H9 (cell line): ENCODE measurements at regions not wholly inside any gene's neighbourhood (a gene's known extent, or its start where the extent isn't known, plus 50 kb on each side); places are given as distances from the start of the nearest gene placed in this dataset.

Source experiments
- DNase-seq: peaks from one replicate; pipeline ENCODE4 v3.0.0-alpha.2; 2017
- H2AFZ ChIP-seq: one replicate; pipeline ENCODE4 v1.6.1; 2013; ENCODE audit warnings: mild to moderate bottlenecking, low read length, control low read depth, moderate library complexity
- H2AK5ac ChIP-seq: 2 replicates; pipeline ENCODE4 v1.6.1; 2013; ENCODE audit warnings: low read length, control low read depth, mixed read lengths; ENCODE audit not compliant: insufficient read length
- H2BK120ac ChIP-seq: one replicate; pipeline ENCODE4 v1.6.1; 2013; ENCODE audit warnings: low read depth, mild to moderate bottlenecking, low read length, control low read depth, inconsistent platforms; ENCODE audit not compliant: poor library complexity, severe bottlenecking
- H2BK12ac ChIP-seq: 2 replicates; pipeline ENCODE4 v1.6.1; 2013; ENCODE audit warnings: low read length, control low read depth, mixed read lengths, low read depth; ENCODE audit not compliant: insufficient read length
- H2BK15ac ChIP-seq: 2 replicates; pipeline ENCODE4 v1.6.1; 2013; ENCODE audit warnings: low read depth, low read length, control low read depth
- H2BK20ac ChIP-seq: one replicate; pipeline ENCODE4 v1.6.1; 2013; ENCODE audit warnings: low read depth, mild to moderate bottlenecking, low read length, control low read depth, inconsistent platforms; ENCODE audit not compliant: poor library complexity, severe bottlenecking
- H2BK5ac ChIP-seq: 2 replicates; pipeline ENCODE4 v1.6.1; 2013; ENCODE audit warnings: low read length, control low read depth, mixed read lengths; ENCODE audit not compliant: insufficient read length
- H3K14ac ChIP-seq: 2 replicates; pipeline ENCODE4 v1.6.1; 2013; ENCODE audit warnings: low read length, control low read depth; ENCODE audit not compliant: insufficient read depth
- H3K18ac ChIP-seq: 2 replicates; pipeline ENCODE4 v1.6.1; 2013; ENCODE audit warnings: low read depth, mild to moderate bottlenecking, mixed read lengths, low read length, control low read depth; ENCODE audit not compliant: insufficient read length
- H3K23ac ChIP-seq: 2 replicates; pipeline ENCODE4 v1.6.1; 2013; ENCODE audit warnings: low read length, control low read depth, mixed read lengths, low read depth; ENCODE audit not compliant: insufficient read length
- H3K23me2 ChIP-seq: 2 replicates; pipeline ENCODE4 v1.6.1; 2013; ENCODE audit warnings: low read depth, mild to moderate bottlenecking, mixed read lengths, low read length, control low read depth; ENCODE audit not compliant: insufficient read length, poor library complexity, severe bottlenecking
- H3K27ac ChIP-seq: 2 replicates; pipeline ENCODE4 v1.5.1; 2013; ENCODE audit warnings: low read length, control low read depth, mixed read lengths, low read depth; ENCODE audit not compliant: insufficient read length
- H3K27me3 ChIP-seq: 2 replicates; pipeline ENCODE4 v1.6.1; 2013; ENCODE audit warnings: low read length, control low read depth, inconsistent platforms; ENCODE audit not compliant: insufficient read depth
- H3K4ac ChIP-seq: 2 replicates; pipeline ENCODE4 v1.6.1; 2013; ENCODE audit warnings: low read depth, mild to moderate bottlenecking, control low read depth, inconsistent platforms, low read length, moderate library complexity
- H3K4me1 ChIP-seq: 2 replicates; pipeline ENCODE4 v1.6.1; 2013; ENCODE audit warnings: low read length, control low read depth, inconsistent platforms; ENCODE audit not compliant: insufficient read depth
- H3K4me2 ChIP-seq: 2 replicates; pipeline ENCODE4 v1.6.1; 2013; ENCODE audit warnings: low read length, control low read depth, mixed read lengths; ENCODE audit not compliant: insufficient read length, insufficient read depth
- H3K56ac ChIP-seq: 2 replicates; pipeline ENCODE4 v1.6.1; 2013; ENCODE audit warnings: low read depth, mild to moderate bottlenecking, mixed read lengths, low read length, control low read depth; ENCODE audit not compliant: insufficient read length
- H3K79me1 ChIP-seq: 2 replicates; pipeline ENCODE4 v1.6.1; 2013; ENCODE audit warnings: low read depth, mild to moderate bottlenecking, moderate library complexity, low read length, control low read depth, inconsistent platforms; ENCODE audit not compliant: insufficient read depth, poor library complexity, severe bottlenecking
- H3K79me2 ChIP-seq: 2 replicates; pipeline ENCODE4 v1.6.1; 2013; ENCODE audit warnings: low read length, control low read depth, inconsistent platforms; ENCODE audit not compliant: insufficient read depth
- H3K9ac ChIP-seq: 2 replicates; pipeline ENCODE4 v1.6.1; 2013; ENCODE audit warnings: low read length, control low read depth, mixed read lengths; ENCODE audit not compliant: insufficient read length; ENCODE audit errors: extremely low read depth
- H3K9me3 ChIP-seq: one replicate; pipeline ENCODE4 v1.6.1; 2013; ENCODE audit warnings: low read depth, low read length, inconsistent platforms; ENCODE audit not compliant: control insufficient read depth
- H3T11ph ChIP-seq: one replicate; pipeline ENCODE4 v1.6.1; 2013; ENCODE audit warnings: mild to moderate bottlenecking, low read length, control low read depth, inconsistent platforms
- H4K20me1 ChIP-seq: one replicate; pipeline ENCODE4 v1.6.1; 2013; ENCODE audit not compliant: control insufficient read depth, insufficient read length, insufficient read depth
- H4K5ac ChIP-seq: 2 replicates; pipeline ENCODE4 v1.6.1; 2013; ENCODE audit warnings: low read depth, mild to moderate bottlenecking, mixed read lengths, low read length, control low read depth; ENCODE audit not compliant: insufficient read length
- H4K8ac ChIP-seq: replicated peaks from 2 replicates; pipeline ENCODE4 v1.6.1; 2013; ENCODE audit warnings: low read length, control low read depth, mixed read lengths, low read depth; ENCODE audit not compliant: insufficient read length
- H4K91ac ChIP-seq: 2 replicates; pipeline ENCODE4 v1.6.1; 2013; ENCODE audit warnings: low read depth, mild to moderate bottlenecking, moderate library complexity, mixed read lengths, low read length, control low read depth; ENCODE audit not compliant: insufficient read length
- H3K27ac Mint-ChIP-seq, 3 experiments: 2 replicates in 2 of 3; 3 replicates in 1 of 3; pipeline ENCODE4 v1.8.0; 2020 to 2021; ENCODE audit warnings: mixed read lengths in 3 of 3, mild to moderate bottlenecking in 1 of 3, moderate library complexity in 1 of 3
- H3K27me3 Mint-ChIP-seq: 2 replicates; pipeline ENCODE4 v1.8.0; 2021; ENCODE audit warnings: low read depth, mild to moderate bottlenecking, moderate library complexity, mixed read lengths
- H3K36me3 Mint-ChIP-seq, 3 experiments: 2 replicates in 2 of 3; 3 replicates in 1 of 3; pipeline ENCODE4 v1.8.0; 2020 to 2021; ENCODE audit warnings: low read depth in 3 of 3, mixed read lengths in 3 of 3; ENCODE audit not compliant: insufficient read depth in 1 of 3
- H3K4me1 Mint-ChIP-seq, 2 experiments: 2 replicates each; pipeline ENCODE4 v1.8.0; 2020; ENCODE audit warnings: mixed read lengths in 2 of 2
- H3K4me3 Mint-ChIP-seq, 2 experiments: 2 replicates in 1 of 2; 3 replicates in 1 of 2; pipeline ENCODE4 v1.8.0; 2020 to 2021; ENCODE audit warnings: mild to moderate bottlenecking in 2 of 2, mixed read lengths in 2 of 2, moderate library complexity in 1 of 2
- H3K9me3 Mint-ChIP-seq, 2 experiments: 2 replicates in 1 of 2; 3 replicates in 1 of 2; pipeline ENCODE4 v1.8.0; 2020; ENCODE audit warnings: mild to moderate bottlenecking in 2 of 2, mixed read lengths in 2 of 2, moderate library complexity in 1 of 2
- TF ChIP-seq, protein P1 (sequence below): fragments of 200-600 bp; sonication (generic); conservative IDR thresholded peaks from 3 replicates; pipeline ENCODE4 v1.8.0; 2021; ENCODE audit warnings: antibody characterized with exemption, mild to moderate bottlenecking

- H3K9me3 ChIP-seq, result no peaks in the 10 kb centered on the region
- no peaks in the 10 kb centered on the region for H3K23me2 ChIP-seq
- H3K79me1 ChIP-seq, result no peaks in the 10 kb centered on the region
- no peak overlapping the region for H3T11ph ChIP-seq
- H4K5ac ChIP-seq, result no peak overlapping the region
- no peak for DNase-seq
- H3K4me2 ChIP-seq, result no peak overlapping the region
- H3K36me3 Mint-ChIP-seq, result no peaks in the 10 kb centered on the region
- no peaks in the 10 kb centered on the region for H3K4me1 ChIP-seq
- no peaks in the 10 kb centered on the region for H3K27me3 ChIP-seq
- H3K23ac ChIP-seq, result no peak overlapping the region
- H2BK5ac ChIP-seq, result no peak overlapping the region
- H2BK15ac ChIP-seq, result no peak overlapping the region
- no peak overlapping the region for H3K18ac ChIP-seq
- H3K27me3 Mint-ChIP-seq, result 0 out of 2 replicates have a peak, but pooled peaks cover 1% of the 10 kb centered on the region
- no peaks in the 10 kb centered on the region for H3K9me3 Mint-ChIP-seq
- H4K91ac ChIP-seq, result no peak overlapping the region
- no peaks in the 10 kb centered on the region for H4K20me1 ChIP-seq
- H2AFZ ChIP-seq, result no peak overlapping the region
- H3K27ac Mint-ChIP-seq, result no peak overlapping the region
- H3K4me1 Mint-ChIP-seq, result no peaks in the 10 kb centered on the region
- H2BK20ac ChIP-seq, result no peak overlapping the region
- no peak overlapping the region for H2BK12ac ChIP-seq
- no peak overlapping the region for H3K4ac ChIP-seq
- no peak overlapping the region for H3K9ac ChIP-seq
- TF ChIP-seq, protein P1, sequence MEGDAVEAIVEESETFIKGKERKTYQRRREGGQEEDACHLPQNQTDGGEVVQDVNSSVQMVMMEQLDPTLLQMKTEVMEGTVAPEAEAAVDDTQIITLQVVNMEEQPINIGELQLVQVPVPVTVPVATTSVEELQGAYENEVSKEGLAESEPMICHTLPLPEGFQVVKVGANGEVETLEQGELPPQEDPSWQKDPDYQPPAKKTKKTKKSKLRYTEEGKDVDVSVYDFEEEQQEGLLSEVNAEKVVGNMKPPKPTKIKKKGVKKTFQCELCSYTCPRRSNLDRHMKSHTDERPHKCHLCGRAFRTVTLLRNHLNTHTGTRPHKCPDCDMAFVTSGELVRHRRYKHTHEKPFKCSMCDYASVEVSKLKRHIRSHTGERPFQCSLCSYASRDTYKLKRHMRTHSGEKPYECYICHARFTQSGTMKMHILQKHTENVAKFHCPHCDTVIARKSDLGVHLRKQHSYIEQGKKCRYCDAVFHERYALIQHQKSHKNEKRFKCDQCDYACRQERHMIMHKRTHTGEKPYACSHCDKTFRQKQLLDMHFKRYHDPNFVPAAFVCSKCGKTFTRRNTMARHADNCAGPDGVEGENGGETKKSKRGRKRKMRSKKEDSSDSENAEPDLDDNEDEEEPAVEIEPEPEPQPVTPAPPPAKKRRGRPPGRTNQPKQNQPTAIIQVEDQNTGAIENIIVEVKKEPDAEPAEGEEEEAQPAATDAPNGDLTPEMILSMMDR, result no peak
- no peak overlapping the region for H3K14ac ChIP-seq
- H2AK5ac ChIP-seq, result no peak overlapping the region
- H3K56ac ChIP-seq, result no peak overlapping the region
- no peak overlapping the region for H3K4me3 Mint-ChIP-seq
- H3K27ac ChIP-seq, result no peak overlapping the region
- no peak overlapping the region for H2BK120ac ChIP-seq
- no peak overlapping the region for H4K8ac ChIP-seq
- H3K79me2 ChIP-seq, result no peaks in the 10 kb centered on the region
These were observed 73.9 kb downstream of the HTR1B start for GRCh38 chr6:77389402-77389801.
